ENCODE measurements at regions not wholly inside any gene's neighbourhood (a gene's known extent, or its start where the extent isn't known, plus 50 kb on each side); places are given as distances from the start of the nearest gene placed in this dataset.

- Histone ChIP-seq H3K9me2 (replicated peaks; ENCODE audit: low read depth, low read length) (no peaks in the 10 kb centered on the region), H3K9me3 (ENCODE audit: insufficient read depth, low read depth, low read length) (no peaks in the 10 kb centered on the region), H3K4me3 (ENCODE audit: low read length, poor library complexity, severe bottlenecking) (no peak overlapping the region), H3K9ac (ENCODE audit: low read depth, low read length, poor library complexity, severe bottlenecking) (no peak overlapping the region), H3K4me2 (ENCODE audit: low read depth, low read length, poor library complexity, severe bottlenecking) (no peak overlapping the region), H3K79me2 (ENCODE audit: insufficient read depth, low read length) (no peaks in the 10 kb centered on the region), H4K20me1 (ENCODE audit: insufficient read depth, low read length, poor library complexity, severe bottlenecking) (no peaks in the 10 kb centered on the region), H2AFZ (ENCODE audit: low read length) (no peak overlapping the region), H3K4me1 (ENCODE audit: insufficient read depth, low read length, poor library complexity, severe bottlenecking) (no peaks in the 10 kb centered on the region), H3K36me3 (ENCODE audit: insufficient read depth, low read length) (no peaks in the 10 kb centered on the region), H3K27me3 (ENCODE audit: insufficient read depth, low read length, poor library complexity, severe bottlenecking) (no peaks in the 10 kb centered on the region), H3F3A (ENCODE audit: low read depth) (no peaks in the 10 kb centered on the region)
- no peak for TF ChIP-seq EZH2phosphoT487 (IDR thresholded peaks at IDR 0.05; ENCODE audit: borderline replicate concordance)
- no peak for TF ChIP-seq CTCF (conservative IDR thresholded peaks at IDR 0.05; ENCODE audit: low read length)
Observed at GRCh38 chr11:28763151-28763550, 655.0 kb downstream of the METTL15 start.

GRCh38 chr11:28760676-28761390, 652.6 kb downstream of the METTL15 start:
- H3K79me2 ChIP-seq (ENCODE audit: insufficient read depth, low read length): no peaks in the 10 kb centered on the region
- no peaks in the 10 kb centered on the region for H3K36me3 ChIP-seq (ENCODE audit: insufficient read depth, low read length)
- no peak for TF ChIP-seq CTCF (conservative IDR thresholded peaks at IDR 0.05; ENCODE audit: low read length)
- no peak for TF ChIP-seq EZH2phosphoT487 (IDR thresholded peaks at IDR 0.05; ENCODE audit: borderline replicate concordance)
- H3K27me3 ChIP-seq (ENCODE audit: insufficient read depth, low read length, poor library complexity, severe bottlenecking): no peaks in the 10 kb centered on the region
- no peaks in the 10 kb centered on the region for H3F3A ChIP-seq (ENCODE audit: low read depth)
- H3K9ac ChIP-seq (ENCODE audit: low read depth, low read length, poor library complexity, severe bottlenecking): no peak overlapping the region
- H3K9me2 ChIP-seq (replicated peaks; ENCODE audit: low read depth, low read length): no peaks in the 10 kb centered on the region
- H3K4me1 ChIP-seq (ENCODE audit: insufficient read depth, low read length, poor library complexity, severe bottlenecking): no peaks in the 10 kb centered on the region
- H3K4me3 ChIP-seq (ENCODE audit: low read length, poor library complexity, severe bottlenecking): no peak overlapping the region
- no peaks in the 10 kb centered on the region for H4K20me1 ChIP-seq (ENCODE audit: insufficient read depth, low read length, poor library complexity, severe bottlenecking)
- no peak overlapping the region for H2AFZ ChIP-seq (ENCODE audit: low read length)
- H3K4me2 ChIP-seq (ENCODE audit: low read depth, low read length, poor library complexity, severe bottlenecking): no peak overlapping the region
- no peaks in the 10 kb centered on the region for H3K9me3 ChIP-seq (ENCODE audit: insufficient read depth, low read depth, low read length)

- Histone ChIP-seq H4K20me1 (ENCODE audit: insufficient read depth, low read length, poor library complexity, severe bottlenecking) (no peaks in the 10 kb centered on the region), H3K79me2 (ENCODE audit: insufficient read depth, low read length) (no peaks in the 10 kb centered on the region), H3K4me2 (ENCODE audit: low read depth, low read length, poor library complexity, severe bottlenecking) (no peak overlapping the region), H2AFZ (ENCODE audit: low read length) (no peak overlapping the region), H3K4me1 (ENCODE audit: insufficient read depth, low read length, poor library complexity, severe bottlenecking) (no peaks in the 10 kb centered on the region), H3K9me2 (replicated peaks; ENCODE audit: low read depth, low read length) (no peaks in the 10 kb centered on the region), H3K4me3 (ENCODE audit: low read length, poor library complexity, severe bottlenecking) (no peak overlapping the region), H3F3A (ENCODE audit: low read depth) (no peaks in the 10 kb centered on the region), H3K9me3 (ENCODE audit: insufficient read depth, low read depth, low read length) (no peaks in the 10 kb centered on the region), H3K36me3 (ENCODE audit: insufficient read depth, low read length) (no peaks in the 10 kb centered on the region), H3K27me3 (ENCODE audit: insufficient read depth, low read length, poor library complexity, severe bottlenecking) (no peaks in the 10 kb centered on the region), H3K9ac (ENCODE audit: low read depth, low read length, poor library complexity, severe bottlenecking) (no peak overlapping the region)
- TF ChIP-seq CTCF (conservative IDR thresholded peaks at IDR 0.05; ENCODE audit: low read length): no peak
- no peak for TF ChIP-seq EZH2phosphoT487 (IDR thresholded peaks at IDR 0.05; ENCODE audit: borderline replicate concordance)
Observed at GRCh38 chr11:28759311-28759710, 651.1 kb downstream of the METTL15 start.

All from Loucy (cell line).